PC-9 (cell line): ENCODE measurements at regions not wholly inside any gene's neighbourhood (a gene's known extent, or its start where the extent isn't known, plus 50 kb on each side); places are given as distances from the start of the nearest gene placed in this dataset.

Experiments
- CTCF ChIP-seq: fragments of 200-600 bp; sonication (generic); conservative IDR thresholded peaks from 2 replicates; pipeline ENCODE4 v1.6.1; 2017; ENCODE audit warnings: mixed run types, antibody characterized with exemption, mild to moderate bottlenecking, moderate library complexity
- EZH2 ChIP-seq: fragments of 200-600 bp; sonication (generic); IDR thresholded peaks from 2 replicates; pipeline ENCODE4 v1.8.0; 2017; ENCODE audit warnings: antibody characterized with exemption, low read depth

DNA sequence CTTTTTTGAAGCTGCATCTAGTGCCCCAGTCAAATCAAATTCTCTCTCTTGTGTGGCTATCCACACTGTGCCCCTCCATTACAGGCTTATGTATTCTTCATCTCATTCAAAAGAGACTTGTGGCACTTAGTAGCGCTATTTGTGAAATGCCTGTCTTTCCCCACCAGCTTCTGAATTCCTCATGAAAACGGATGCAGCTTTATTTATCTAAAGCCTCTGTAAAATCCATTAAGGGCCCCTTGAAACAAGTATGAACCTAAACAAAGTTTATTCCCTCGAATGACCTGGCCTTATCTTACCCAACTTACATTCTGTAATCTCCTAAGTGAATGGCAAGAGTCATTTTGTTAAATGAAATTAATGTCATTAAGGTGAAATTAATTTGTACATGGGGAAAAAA, 417.4 kb upstream of the PIK3C3 start:
- no peak for TF ChIP-seq CTCF
- no peak for TF ChIP-seq EZH2
